Heart right ventricle (tissue), 16 donors: ENCODE measurements at regions not wholly inside any gene's neighbourhood (a gene's known extent, or its start where the extent isn't known, plus 50 kb on each side); places are given as distances from the start of the nearest gene placed in this dataset.

Experiments
- ATAC-seq, 8 donors: fragments of 200-7000 bp; cut with Tn5 transposase; one replicate each; pipeline ENCODE4 v1.9.1; 2020; ENCODE audit warnings: mild to moderate bottlenecking in 8 of 8, moderate library complexity in 8 of 8, moderate number of reproducible peaks in 1 of 8
- DNase-seq, 2 donors: peaks; one replicate each; pipeline ENCODE4 v3.0.0-alpha.2; 2020
- H3K27ac ChIP-seq, 10 donors: fragments of 200-600 bp; sonication (generic) in 2 of 10; one replicate each; pipeline versions ENCODE4 v1.5.0 to v1.8.0; 2020 to 2022; ENCODE audit warnings: mild to moderate bottlenecking in 3 of 10
- H3K27me3 ChIP-seq, 7 donors: fragments of 200-600 bp; one replicate each; pipeline ENCODE4 v1.8.0; 2021 to 2022; ENCODE audit warnings: mild to moderate bottlenecking in 2 of 7
- H3K36me3 ChIP-seq, 9 donors: fragments of 200-600 bp; sonication (generic) in 1 of 9; one replicate each; pipeline versions ENCODE4 v1.5.0 to v1.8.0; 2020 to 2022; ENCODE audit warnings: mild to moderate bottlenecking in 2 of 9
- H3K4me1 ChIP-seq, 9 donors: fragments of 200-600 bp; sonication (generic) in 1 of 9; one replicate each; pipeline versions ENCODE4 v1.5.0 to v1.8.0; 2020 to 2022; ENCODE audit warnings: mild to moderate bottlenecking in 4 of 9
- H3K4me3 ChIP-seq, 10 donors: fragments of 200-600 bp; sonication (generic) in 2 of 10; one replicate each; pipeline versions ENCODE4 v1.5.0 to v1.8.0; 2020 to 2022; ENCODE audit warnings: mild to moderate bottlenecking in 7 of 10, moderate library complexity in 2 of 10
- H3K9me3 ChIP-seq, 11 donors: fragments of 200-600 bp in 10 of 11; sonication (generic) in 2 of 11; one replicate each; pipeline versions ENCODE4 v1.5.0 to v1.8.0; 2013 to 2022; ENCODE audit warnings: mild to moderate bottlenecking in 2 of 11, control low read depth in 1 of 11, moderate library complexity in 1 of 11
- CTCF ChIP-seq, 9 donors: fragments of 200-600 bp; sonication (generic) in 2 of 9; IDR thresholded peaks; one replicate each; pipeline versions ENCODE4 v1.5.0 to v1.8.0; 2021 to 2022; ENCODE audit warnings: antibody characterized with exemption in 9 of 9, mild to moderate bottlenecking in 5 of 9, moderate library complexity in 1 of 9
- WGBS, 2 donors: extraction: QIAGEN DNeasy Blood & Tissue Kit; methylation state at CpG; one replicate each; pipeline ENCODE4 v1.1.7; 2013; ENCODE audit warnings: inconsistent platforms in 1 of 2; 5-methylcytosine and 5-hydroxymethylcytosine counted together
- intact Hi-C, 10 donors: fragments of 100-400 bp; cut with DNase I; formaldehyde crosslinking; loops; one replicate each; pipeline versions ENCODE4 v1.11.1 to v1.14.2; 2022
- donor health status: Arrhythmogenic right ventricular cardiomyopathy.
- donor health status: ischemic (EF 13 %, LVEDD 7.1; RV severe dilation, severe dysfunction).
- donor health status: healthy with polysubstance abuse.
- donor health status: DM: no; HTN: yes; CAD: no.
- donor health status: DM: no; HTN: no; CAD: no.
- donor health status: ischemic (EF 25% LVEDD 6.9; RV normal size, moderate dysfunction).
- donor health status: ischemic (EF 25% LVEDD 5.7; RV mildly dilated, moderate dysfunction).
- donor health status: healthy.
- donor health status: DM: yes; HTN: yes; CAD: no.
- donor health status: Ischemic cardiomyopathy.
- donor health status: ischemic (EF 35%, LVEDD 5.7; RV mildly dilated, moderate dysfunction).
- donor health status: nonischemic (EF 11% LVEDD 7.7; RV severe dilation, severe dysfunction).
- donor health status: DM: yes; HTN: yes; CAD: no.
- donor health status: PGD.
- donor health status: ischemic (EF 29% LVEDD 5.4; RV normal size, mild dysfunction).
- donor health status: nonischemic (EF 23%, LVEDD 6.1; RV moderate dilation, normal function).

GRCh38 chr4:167779280-167779679 lies 313.1 kb upstream of the ANXA10 start:
- intact Hi-C loops, result no loop called here
- 44 to 51% methylated on average over 5 of the region's 5 CpGs for WGBS, 2 donors
- no peak for ATAC-seq

GRCh38 chr4:167779864-167780263 lies 312.5 kb upstream of the ANXA10 start:
- Histone ChIP-seq H3K27ac (no peak overlapping the region), H3K4me1 (no peaks in the 10 kb centered on the region), H3K4me3 (no peak overlapping the region), H3K36me3 (no peaks in the 10 kb centered on the region), H3K9me3 (peaks cover 0 to 27% (median 0%) of the 10 kb centered on the region in 11 donors), H3K27me3 (no peaks in the 10 kb centered on the region)
- WGBS, 2 donors, result 55 to 64% methylated on average over 5 of the region's 5 CpGs
- no peak for ATAC-seq
- intact Hi-C loops, result no loop called here
- no peak for TF ChIP-seq CTCF (IDR thresholded peaks at IDR 0.05)
- no peak for DNase-seq

More at GRCh38 chr4:167779280-167779679, 313.1 kb upstream of the ANXA10 start:
- no peaks in the 10 kb centered on the region for H3K36me3 ChIP-seq
- no peaks in the 10 kb centered on the region for H3K4me1 ChIP-seq
- no peak overlapping the region for H3K4me3 ChIP-seq
- peaks cover 0 to 27% (median 0%) of the 10 kb centered on the region in 11 donors for H3K9me3 ChIP-seq
- H3K27me3 ChIP-seq, result no peaks in the 10 kb centered on the region
- TF ChIP-seq CTCF (IDR thresholded peaks at IDR 0.05), result no peak
- no peak for DNase-seq
- no peak overlapping the region for H3K27ac ChIP-seq

- no peaks in the 10 kb centered on the region for H3K36me3 ChIP-seq
Measured at GRCh38 chr4:167784826-167785225, 307.5 kb upstream of the ANXA10 start.

GRCh38 chr4:167785523-167785922 lies 306.8 kb upstream of the ANXA10 start:
- ATAC-seq (no peak), DNase-seq (no peak)
- H3K4me3 ChIP-seq, result no peak overlapping the region
- peaks cover 0 to 18% (median 0%) of the 10 kb centered on the region in 11 donors for H3K9me3 ChIP-seq
- 51 to 58% methylated on average over 1 of the region's 1 CpG for WGBS, 2 donors
- H3K36me3 ChIP-seq, result no peaks in the 10 kb centered on the region
- TF ChIP-seq CTCF (IDR thresholded peaks at IDR 0.05), result no peak
- no peak overlapping the region for H3K27ac ChIP-seq
- no peaks in the 10 kb centered on the region for H3K27me3 ChIP-seq
- no peaks in the 10 kb centered on the region for H3K4me1 ChIP-seq
- intact Hi-C loops, result no loop called here

More at GRCh38 chr4:167784826-167785225, 307.5 kb upstream of the ANXA10 start:
- H3K4me3 ChIP-seq, result no peak overlapping the region
- no peak for DNase-seq
- intact Hi-C loops, result no loop called here
- peaks cover 0 to 20% (median 0%) of the 10 kb centered on the region in 11 donors for H3K9me3 ChIP-seq
- no peaks in the 10 kb centered on the region for H3K27me3 ChIP-seq
- no peak for ATAC-seq
- 49 to 51% methylated on average over 2 of the region's 2 CpGs for WGBS, 2 donors
- H3K27ac ChIP-seq, result no peak overlapping the region
- TF ChIP-seq CTCF (IDR thresholded peaks at IDR 0.05), result no peak
- no peaks in the 10 kb centered on the region for H3K4me1 ChIP-seq
